HuH-7.5 (cell line): ENCODE measurements at regions not wholly inside any gene's neighbourhood (a gene's known extent, or its start where the extent isn't known, plus 50 kb on each side); places are given as distances from the start of the nearest gene placed in this dataset.

Experiments
- DNase-seq: peaks from one replicate; pipeline ENCODE4 v3.0.0; 2011; ENCODE audit warnings: low spot score

DNA sequence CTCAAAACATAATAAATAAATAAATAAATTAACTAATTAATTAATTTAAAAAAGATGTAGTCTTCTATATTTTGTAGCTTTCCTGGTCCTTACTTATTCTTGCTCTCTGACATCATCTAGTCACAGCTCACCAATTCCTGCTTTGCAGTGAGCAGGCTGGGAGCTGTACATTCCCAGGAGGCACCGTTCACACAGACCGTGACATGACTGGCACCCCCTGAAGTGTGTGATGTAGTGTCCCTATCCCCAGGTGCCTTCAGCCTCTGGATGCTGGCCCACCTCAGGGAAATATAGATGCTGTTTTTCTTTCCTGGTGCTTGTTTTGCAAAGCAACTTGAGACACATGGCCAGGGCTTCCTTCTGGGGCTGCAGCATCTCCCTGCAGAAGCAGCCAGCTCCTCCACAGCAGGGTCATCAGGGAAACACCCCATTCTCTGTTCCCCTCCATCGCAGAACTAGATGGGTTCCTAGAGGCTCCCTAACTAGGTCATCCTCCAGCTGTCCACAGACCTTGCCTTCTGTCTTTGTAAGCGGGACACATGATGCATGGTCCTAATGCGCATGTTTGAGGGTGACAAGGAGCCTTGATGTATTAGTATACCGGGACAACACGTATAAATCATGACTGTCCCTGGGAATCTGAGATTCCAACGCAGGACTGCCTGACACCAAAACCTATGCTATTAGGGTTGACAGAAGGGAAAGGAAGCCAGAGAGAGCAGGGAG, 76.4 kb downstream of the RHOB start:
- no peak for DNase-seq

DNA sequence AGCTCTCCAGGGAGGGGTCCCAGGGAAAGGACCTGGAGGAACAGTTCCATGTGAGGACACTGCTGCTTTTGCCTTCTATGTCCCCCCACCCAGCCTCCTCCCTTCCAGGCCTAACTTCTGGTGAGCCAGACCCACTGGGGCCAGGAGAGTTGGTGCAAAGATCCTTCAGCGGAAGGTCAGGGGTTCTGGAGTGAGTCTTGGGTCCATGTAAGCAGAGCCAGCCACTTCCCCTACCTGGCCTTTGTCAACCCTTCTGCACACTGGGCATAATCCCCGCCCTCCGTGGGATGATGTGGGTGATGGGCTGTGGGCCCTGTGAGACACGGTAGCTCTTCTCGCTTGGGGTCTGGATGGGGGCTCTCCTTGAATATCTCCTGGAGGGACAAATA, 76.9 kb downstream of the RHOB start:
- no peak for DNase-seq

DNA sequence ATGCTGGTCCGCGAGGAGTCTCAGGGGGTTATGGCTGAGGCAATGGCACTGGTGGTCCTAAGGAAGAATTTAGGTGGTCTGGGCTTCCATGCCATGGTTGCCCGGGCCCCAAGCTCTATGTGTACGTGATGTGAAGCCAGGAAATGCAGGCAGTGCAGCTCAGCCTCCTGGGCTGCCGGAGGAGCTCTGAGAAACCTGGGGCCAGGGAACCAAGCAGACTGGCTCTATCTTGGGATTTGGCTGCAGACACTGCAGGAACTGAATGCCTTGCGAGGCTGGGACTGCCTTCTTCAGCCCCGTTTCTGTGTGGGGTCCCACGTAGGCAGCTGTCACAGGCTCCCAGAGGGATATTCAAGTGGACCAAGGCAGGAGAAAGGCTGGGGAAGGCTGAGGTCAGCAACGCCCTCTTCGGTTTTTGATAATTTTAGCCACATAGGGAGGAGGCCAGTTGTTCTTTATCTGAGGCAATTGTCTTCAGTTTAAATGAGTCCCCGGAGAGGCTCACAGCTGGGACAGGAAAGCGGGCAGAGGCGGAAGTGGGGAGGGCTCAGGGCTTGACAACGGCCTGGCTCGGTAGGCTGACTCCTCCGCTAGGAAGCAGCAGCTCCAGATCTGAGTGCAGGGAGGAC, 77.7 kb downstream of the RHOB start:
- DNase-seq = no peak

DNA sequence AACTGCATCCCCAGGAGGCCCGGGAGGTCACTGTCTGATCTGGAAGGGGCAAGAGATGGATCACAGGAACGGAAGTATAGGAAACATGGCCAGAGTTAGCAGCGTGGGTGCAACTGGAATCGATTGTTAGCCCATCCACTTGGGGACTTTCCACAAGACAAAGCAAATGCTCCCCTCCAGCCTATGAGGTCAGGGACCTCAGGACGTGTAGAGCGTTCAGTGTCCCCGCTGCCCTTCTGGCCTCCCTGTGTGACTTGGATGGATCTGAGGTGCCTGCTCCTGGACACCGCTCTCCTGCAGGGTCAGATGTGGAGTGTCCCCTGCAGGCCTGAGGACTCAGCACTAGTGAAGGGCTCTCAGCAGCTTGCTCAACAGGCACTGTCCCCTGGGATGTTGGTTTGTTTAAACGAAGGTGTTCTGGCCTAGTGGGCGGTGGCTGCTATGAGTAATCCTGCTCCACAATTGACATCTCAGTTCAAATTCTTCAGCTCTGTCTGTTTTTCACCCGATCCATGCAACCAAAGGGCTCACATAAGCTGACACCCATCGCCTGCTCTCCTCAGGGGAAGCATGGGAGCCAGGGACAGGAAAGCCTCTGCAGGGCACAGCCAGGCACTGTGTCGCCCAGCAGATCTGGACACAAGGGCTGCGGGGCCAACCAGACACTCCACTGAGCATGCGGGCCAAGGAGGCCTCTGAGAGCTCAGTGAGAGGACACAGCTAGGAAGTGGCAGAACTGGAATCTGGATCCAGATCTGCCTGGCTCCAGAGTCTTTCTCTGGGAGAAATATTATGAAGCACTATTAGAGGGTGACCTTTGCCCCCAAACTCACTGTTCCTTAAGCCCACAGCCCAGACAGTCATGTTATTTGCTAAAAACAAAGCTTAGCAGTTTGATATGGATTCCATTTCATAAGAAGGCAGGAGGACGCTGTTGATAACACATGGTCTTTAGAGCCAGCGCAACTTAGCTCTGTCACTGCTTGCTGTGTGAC, 78.5 kb downstream of the RHOB start:
- peak; percentile 48 for DNase-seq

DNA sequence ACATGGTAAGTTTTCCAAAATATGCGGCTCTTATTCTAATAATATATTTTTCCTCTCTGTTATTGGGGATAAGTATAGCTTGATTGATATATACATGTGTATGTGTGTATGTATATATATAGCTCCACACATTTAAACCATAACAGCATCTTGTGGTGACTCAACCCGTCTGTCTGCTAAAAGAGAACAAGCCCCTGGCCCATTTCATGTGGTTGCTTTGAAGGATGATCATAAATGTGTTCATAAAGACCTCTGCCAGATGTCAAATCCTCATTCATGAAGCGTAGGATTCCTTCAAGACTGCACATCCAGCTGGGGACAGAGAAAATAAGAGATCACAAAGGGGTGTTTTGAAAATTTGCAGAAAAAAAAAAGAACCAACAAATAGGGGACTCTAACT, 79.3 kb downstream of the RHOB start:
- DNase-seq = no peak

DNA sequence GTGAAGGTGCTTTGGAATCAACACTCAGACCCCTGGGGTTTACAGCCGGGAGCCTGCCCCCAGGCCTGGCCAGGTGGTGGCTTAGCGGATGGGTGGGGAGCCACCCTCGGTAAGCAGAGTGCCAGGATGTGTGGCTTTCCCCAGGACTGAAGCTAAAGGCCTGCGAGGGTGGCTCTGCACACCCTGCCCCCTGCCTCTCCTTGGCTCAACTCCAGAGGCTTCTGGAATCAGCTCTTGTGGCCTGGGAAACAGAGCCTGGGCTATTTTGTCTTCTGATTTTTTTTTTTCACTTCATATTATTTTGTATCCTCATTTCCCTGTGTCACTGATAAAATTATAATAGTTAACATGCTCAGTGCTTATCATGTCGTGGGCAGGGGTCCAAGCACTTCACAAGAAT, 79.8 kb downstream of the RHOB start:
- DNase-seq = no peak

DNA sequence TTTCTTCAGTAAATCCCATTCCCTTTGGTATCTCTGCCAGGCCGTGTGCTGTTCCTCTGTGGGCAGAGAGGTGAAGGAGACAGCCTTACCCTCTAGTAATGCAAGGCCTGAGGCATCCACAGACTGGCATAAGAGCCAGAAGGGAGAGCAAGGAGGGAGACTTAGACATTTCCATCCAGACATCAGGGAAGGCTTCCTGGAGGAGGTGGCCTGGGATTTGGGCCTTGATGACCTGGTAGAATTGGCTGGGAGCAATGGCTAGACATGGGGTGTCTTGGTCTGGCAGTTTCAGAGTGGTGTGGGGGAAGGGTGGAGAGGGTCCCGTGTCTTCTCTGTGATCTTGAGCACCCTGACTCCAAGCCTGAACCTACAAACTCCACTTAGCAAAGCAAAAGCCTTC, 81.8 kb downstream of the RHOB start:
- no peak for DNase-seq

DNA sequence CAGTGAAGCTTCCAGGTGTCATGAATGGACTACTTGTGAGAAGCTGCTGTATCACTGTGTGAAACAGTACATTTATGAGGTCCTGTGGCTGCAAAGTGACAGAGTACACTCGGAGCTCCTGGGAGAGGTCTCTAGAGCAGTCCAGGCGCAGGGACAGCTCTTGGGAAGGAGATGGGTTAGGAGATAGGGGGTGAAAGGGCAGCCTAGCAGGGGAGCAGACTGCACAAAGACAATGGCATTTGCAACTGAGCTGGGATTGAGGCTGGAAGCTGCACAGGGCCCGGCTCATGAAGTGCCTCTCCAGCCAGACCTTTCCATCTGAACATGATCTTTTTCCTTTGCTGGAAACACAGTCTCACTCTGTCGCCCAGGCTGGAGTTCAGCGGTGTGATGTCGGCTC, 83.6 kb downstream of the RHOB start:
- DNase-seq = no peak

DNA sequence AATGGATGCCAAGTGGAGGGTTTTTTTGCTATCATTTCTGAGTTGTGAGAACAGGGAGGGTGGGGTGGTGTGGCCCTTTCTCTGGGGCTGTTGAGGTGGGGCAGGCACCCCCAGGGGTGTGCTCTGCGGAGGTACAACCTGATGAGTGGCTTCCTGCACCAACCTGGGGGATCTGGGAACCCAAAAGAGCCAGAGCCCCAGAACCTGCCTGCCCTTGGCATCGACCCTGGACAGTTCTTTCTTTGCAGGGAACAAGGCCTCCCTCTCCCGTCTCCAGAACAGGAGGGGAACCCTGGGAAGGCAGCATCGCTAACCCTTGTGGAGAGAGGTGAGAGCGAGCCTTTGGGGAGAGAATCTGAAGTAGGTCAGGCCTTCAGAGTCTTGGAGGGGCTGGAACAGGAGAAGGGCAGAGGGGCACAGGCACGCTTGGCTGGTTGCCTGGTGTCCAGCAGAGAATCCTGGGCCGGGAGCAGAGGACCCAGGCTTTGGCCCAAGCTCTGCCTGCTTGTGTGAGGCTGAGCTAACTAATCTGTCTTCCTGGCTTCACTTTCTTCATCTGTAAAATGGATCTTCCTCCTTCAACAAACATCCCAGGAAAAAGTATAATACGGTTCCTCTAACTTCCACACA, 84.9 kb downstream of the RHOB start:
- DNase-seq = no peak

DNA sequence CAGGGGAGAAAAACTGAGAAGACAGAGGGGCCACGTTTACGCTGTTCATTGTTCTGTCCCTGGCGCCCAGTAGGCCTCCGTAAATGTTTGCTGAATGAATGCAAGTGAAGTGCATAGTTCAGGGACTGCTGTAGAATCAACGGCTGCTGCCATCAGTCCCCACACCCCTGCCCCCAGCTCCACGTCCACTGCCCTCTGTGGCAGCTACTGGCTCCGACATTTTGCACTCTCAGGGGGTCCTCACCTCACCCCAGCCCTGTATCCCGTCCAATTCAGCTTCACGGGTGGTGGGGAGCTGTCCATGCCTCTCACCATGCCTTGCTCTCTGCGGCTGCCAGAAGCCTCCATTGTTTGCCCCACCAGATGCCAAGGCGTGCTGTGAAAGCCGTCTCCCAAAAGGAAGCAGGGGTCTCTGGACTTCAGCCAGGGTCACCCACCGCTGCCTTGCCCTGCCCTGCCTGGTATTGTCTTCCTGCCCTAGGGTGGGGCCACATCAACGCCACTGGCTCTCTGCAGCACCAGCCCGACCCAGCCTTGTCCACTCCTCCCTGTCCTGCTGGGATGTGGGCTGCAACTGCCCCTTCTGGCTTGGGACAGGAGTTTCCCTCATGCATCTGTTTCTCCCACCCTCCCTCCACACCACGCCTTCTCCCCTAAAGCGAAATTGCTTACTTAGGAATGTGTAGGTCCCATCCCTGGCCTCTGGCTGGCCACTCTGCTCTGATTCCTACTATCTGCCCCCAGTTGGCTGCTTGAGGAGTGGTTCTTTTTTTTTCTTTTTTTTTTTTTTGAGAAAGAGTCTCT, 86.0 kb downstream of the RHOB start:
- DNase-seq = no peak

DNA sequence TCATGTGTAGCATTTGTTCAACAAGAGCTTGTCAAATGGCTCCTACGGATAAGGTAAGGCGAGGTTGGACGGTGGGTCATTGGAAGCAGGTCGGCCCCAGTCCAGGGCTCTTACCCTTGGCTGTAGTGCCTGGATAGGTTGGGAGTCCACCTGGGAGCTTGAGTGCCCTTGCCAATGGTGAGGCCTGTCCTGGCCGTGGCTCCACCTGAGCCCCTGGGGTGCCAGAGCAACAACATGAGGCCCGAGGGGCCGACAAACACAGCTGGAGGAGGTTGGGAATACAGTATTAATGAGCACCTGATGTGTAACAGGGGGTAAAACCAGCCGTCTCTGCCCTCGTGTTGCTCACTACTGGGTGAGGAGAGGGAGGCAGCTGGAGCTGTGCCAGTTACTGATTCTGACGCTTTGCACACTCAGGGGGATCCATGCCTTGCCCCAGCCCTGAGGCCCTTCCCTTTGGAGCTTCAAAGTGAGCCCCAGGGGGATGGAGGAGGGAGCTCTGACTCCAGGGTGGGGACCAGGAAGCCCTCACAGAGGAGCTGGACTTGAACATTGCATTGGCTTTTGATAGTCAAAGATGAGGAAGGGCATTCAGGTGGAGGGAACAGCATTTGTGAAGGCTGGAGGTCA, 87.2 kb downstream of the RHOB start:
- no peak for DNase-seq

DNA sequence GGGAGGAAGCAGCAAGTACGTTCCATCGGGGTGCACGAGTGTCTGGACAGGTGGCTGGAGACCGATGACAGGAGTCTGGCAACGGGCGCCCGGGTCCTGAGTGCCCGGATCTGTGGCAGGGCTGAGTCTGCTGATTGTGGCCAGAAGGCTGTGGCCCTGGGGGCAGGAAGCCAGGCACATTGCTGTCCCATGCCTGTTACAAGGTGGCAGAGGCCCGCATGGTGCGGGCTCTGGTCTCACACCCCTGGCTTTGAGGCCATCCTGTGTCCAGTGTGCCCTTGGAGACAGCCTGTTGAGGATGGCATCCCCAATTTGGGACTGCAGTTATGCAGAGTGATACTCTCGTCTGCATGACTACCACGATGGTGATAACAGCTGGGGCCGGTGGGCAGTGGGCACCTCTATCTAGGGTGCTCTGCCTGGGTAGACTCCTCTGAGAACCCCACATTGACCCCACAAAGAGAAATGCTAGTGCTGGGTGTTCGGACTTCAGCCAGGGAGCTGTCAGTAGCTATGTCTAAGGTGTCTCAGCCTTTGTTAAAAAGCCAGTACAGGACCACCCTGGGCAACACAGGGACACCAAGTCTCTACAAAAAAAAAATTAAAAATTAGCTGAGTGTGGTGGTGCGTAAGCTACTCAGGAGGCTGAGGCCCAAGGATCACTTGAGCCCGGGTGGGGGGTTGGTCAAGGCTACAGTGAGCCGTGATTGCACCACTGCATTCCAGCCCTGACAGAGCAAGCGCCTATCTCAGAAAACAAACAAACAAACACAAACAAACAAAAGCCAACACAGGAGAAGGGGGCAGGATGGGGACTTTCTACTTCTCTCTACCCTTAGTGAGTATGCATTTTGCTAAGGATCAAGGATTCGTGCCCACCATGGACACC, 88.3 kb downstream of the RHOB start:
- no peak for DNase-seq

DNA sequence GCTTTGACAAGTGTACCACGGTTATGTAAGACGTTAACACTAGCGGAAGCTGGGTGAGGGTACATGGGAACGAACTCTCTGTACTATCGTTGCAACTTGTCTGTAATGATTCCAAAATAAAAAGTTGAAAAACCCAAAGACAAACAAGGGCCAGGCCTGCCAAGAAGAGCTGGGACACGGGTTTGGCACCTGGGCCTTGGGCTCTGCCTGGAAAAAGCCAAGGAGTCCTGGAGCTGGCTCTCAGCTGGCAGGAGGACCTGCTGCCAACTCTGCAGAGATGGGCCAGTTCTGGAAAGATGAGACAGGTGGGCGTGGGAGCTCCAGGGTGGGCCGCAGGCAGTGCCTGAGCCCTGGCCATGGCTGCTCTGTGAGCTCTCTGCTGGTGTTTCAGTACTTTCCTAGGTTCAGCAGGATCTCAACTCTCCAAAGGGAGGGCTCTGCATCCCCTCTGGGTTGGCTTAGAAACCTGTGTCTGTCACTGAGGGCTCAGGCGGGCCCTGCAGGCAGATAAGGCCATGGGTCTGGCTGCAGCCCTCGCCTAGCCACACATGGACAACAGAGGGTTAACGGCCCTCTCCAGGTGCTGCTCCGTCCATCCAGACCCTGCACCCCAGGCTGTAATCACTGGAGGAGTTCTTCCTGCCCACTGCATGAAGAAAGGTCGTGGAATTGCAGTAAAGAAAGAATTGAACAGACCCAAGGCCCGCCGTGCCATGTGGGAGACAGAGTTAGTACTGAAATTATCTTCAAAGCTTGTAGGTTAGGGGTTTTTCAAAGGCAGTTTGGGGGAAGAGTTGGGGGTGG, 89.9 kb downstream of the RHOB start:
- no peak for DNase-seq

DNA sequence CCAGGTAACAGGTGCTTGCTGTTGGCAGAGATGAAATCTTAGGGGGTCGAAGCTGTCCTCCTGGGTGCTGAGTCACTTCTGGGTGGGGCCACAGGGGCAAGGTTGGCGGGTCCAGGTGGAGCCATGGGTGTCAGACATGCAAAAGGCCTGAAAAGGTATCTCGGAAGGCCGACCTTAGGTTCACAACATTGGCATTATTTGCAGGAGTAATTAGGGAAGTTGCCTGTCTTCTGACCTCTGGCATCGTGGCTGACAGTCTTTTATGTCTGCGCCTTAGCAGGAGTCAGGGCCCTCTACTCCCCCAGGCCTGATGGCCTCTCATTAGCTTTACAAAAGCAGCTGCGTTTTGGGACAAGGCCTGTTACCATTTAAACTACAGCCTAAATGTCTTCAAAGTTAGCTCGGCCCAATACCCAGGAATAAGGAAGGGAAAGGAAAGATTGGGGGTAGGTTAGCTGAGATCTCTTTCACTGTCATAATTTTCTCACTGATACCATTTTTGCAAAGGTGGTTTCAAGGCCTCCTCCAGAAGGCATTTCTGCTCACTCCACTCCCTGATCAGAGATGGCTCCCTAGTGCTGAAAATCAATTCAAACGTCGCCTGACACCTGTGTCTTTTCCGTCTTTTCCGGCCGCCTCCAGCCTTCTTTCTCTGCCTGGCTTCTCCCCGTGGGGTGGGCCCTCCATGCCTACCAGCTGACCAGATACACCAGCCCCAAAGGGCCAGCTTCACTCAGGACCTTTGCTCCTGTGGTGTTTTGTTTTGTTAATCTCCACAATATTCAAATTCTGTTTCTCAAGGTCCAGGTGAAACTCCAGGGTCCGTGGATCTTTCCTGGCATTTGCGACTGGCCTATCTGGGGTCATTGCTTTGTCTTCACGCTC, 90.8 kb downstream of the RHOB start:
- no peak for DNase-seq

DNA sequence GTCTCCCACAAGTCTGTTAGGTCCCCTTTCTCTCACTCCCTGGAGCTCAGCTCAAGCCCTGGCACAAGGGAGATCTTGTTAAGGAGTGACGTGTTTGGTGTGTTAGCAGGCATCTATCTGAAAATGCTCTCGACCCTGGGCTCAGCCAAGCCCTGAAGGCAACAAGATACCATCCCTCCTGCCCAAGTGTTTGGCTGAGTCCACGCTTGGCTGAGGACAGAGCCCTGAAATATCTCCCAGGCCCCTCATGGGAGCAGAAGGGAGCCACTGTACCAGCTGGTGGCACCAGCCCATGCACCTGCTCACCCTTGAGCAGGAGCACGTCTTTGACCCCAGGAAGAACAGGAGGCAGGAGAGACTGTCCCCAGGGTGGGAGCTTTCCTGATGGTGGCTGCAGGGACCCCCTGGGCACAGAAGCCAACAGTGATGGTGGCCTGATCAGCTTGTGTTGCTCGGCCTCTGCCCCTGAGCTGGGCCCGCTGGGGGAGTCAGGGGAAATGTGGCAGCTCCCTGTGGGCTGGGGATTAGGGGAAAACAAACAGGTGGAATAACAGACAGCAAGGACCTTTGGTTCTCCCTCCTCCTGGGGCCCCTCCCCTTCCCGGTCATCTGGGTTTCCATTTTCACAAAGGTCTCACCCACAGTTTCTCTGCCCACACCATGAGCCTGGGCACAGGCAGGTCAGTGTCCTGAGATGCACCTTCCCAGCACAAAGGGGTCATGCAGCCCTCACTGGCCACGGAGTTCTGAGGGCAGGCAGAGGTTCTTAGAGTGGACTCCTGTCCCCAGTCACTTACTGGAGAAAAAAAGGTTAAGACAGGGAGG, 91.6 kb downstream of the RHOB start:
- DNase-seq = no peak

DNA sequence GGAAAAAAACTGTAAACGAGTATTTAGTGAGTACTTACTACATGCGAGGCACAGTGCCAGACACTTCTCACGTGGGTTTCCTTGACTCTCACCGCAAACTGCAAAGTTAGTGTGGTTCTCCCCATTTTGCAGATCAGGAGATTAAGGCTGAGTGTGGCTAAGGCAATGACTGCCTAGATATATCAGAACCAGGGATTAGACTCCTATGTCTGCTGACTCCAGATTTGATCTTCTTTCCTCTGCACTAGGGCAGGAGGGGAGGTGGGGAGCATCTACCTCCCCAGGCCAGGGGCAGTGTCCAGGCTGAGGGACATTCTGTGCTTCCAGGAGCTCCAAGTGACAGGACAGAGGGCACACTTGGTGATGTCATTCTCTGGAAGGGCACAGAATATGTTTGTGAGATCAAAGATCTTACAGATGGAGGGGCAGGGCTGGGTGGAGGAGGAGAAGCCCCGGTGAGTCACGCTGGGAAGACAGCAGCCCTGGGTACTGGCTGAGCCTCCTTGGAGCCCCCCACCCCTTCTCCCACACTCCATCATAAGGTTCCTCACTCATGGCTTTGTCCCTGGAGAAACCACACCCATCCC, 92.4 kb downstream of the RHOB start:
- no peak for DNase-seq
